NCI-H2081 (cell line): ENCODE measurements at regions not wholly inside any gene's neighbourhood (a gene's known extent, or its start where the extent isn't known, plus 50 kb on each side); places are given as distances from the start of the nearest gene placed in this dataset.
"Not testable (repeated sequence)": the region's sequence is repeated elsewhere in the genome, so short reads cannot be mapped to it uniquely, and the experiment has no call there.

Experiments used
- DNase-seq, 2 experiments: peaks; one replicate each; lab custom pipeline; 2025; lab: John Stamatoyannopoulos, UW

DNA sequence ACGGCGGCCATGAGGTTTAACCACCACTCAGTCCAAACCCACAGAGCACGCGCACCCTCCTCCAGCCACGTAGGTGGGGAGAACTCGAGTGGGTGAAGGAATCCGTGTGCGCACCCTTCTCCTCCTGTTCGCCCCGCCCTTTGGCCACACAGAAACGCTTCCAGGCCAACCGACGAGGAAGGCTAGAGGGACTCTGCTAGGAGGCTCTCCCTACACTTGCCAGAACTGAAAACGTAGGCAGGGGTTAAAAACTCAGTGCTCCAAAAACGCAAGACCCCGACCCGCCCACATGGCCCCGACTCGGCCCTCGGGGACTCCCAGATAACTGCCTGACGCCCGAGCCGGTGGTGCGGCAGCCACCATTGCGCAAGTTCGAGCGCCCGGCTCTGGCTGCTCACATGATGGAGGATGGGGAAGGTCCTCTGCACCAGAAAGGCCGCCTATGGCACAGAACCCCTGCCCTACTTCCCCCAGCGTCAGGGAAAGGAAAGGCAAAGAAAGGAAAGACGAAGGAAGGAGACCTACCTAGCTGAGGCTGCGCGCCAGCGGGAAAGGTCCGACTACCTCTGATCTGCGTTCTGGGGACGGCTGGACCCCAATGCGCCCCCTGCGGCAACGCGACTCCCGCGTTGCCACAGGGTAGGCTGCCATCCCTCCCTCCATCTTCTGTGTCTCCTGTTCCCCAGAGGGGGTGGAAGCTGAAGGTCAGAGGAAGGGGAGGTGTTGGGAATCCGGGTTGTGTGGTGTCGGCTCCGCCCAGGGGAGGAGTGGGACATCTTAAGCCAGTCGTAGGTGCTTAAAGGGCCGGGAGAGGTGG is 201.9 kb upstream of the AGTR2 start:
- peak; percentile 84 to 94 for DNase-seq

DNA sequence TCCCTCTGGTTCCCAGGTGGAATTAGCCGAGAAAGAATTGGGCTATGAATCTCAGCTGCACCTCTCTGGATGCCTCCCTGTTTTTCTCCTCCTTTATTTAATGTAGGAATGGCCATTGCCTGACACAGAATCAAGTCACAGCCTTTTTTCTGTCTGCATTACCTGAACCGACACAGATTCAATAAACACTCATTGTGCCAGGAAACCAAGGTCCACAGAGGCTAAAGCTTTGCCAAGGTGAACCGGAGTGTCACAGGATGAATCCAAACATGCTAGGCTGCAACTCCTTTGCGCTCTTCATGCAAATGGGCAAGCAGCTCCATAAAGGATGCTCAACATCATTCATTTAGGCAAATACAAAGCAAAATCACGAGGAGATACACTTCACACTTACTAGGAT is 199.8 kb upstream of the AGTR2 start:
- DNase-seq = no peak

- no peak for DNase-seq
These were observed 197.8 kb upstream of the AGTR2 start for GRCh38 chrX:115972717-115973116.

DNA sequence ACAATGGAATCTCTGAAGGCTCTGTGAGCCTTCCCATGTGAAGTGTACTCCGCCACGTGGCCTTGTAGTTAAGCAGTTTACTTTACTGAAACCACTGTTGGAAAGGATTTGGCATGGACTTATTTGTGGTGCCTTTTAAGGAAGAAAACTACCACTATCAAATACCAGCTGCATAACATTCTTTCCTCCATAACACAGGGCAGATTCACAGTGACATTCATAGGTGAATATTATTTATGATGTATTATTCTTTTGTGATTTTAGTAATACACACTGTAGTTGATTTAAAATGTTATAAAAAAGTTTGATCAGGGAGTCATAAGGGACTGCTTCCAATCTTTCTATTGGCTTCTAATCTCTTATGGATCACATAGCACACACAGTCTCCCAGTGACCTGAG is 192.5 kb upstream of the AGTR2 start:
- DNase-seq = no peak

GRCh38 chrX:115983148-115983547 is 187.4 kb upstream of the AGTR2 start:
- not testable (repeated sequence) for DNase-seq

GRCh38 chrX:115987464-115987863 is 183.1 kb upstream of the AGTR2 start:
- not testable (repeated sequence) for DNase-seq

DNA sequence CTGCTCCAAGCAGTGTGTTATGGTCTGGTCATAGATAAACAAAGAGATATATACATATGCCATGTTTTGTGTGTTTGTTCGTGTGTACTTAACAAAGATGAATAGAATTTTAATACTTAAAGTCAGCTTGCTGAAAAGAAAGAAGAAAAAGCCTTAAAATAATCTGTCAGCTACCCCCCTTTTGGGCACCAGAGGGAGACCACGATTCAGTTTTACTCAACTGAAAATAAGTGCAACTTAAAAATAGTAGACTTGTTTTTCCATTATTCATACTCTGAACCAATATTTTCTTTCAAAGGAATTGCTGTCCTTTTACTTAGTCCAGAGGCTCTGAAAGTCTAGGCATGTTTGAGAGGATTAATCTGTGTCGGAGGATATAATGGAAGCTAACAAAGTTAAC is 181.7 kb upstream of the AGTR2 start:
- peak; percentile 5 to 53 for DNase-seq

DNA sequence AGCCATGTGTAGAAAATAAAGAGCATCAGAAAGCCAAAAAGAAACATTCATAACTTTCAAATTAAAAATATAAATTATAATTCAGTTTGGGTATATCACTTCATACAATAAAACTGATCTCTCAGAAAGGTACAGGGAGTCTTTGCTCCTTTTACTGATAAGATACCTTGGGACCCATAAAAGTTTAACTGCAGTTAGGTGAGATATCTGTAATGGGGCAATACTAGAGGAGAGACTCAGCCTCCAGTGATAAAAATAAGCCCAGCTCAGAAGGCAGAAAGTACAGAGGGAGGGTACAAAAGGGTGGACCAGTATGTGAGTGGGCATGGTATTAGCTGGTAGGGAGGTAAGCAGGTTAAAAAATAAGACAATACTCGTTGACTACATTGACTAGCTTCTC is 180.9 kb upstream of the AGTR2 start:
- no peak for DNase-seq

DNA sequence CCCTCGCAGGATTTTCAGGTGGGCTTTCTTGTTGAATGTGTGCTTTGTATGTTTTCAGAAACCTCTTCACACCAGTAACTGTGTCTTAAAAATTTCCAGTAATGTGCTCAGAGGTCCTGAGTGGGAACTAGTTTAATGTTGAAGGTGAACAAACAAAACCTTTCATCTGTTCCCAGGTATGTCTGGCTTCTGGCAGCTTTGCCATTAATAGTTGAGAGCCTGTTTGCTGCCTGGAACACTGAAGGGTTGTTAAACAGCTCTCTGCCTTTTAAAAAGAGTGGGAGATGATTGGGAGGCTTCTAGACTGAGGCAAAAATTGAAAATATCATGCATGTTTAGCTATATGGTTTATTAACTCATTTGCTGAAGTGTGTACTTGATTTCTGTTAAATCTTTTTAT is 161.2 kb upstream of the AGTR2 start:
- DNase-seq = no peak

- DNase-seq = no peak
These were observed 160.5 kb upstream of the AGTR2 start for GRCh38 chrX:116009861-116010710.

DNA sequence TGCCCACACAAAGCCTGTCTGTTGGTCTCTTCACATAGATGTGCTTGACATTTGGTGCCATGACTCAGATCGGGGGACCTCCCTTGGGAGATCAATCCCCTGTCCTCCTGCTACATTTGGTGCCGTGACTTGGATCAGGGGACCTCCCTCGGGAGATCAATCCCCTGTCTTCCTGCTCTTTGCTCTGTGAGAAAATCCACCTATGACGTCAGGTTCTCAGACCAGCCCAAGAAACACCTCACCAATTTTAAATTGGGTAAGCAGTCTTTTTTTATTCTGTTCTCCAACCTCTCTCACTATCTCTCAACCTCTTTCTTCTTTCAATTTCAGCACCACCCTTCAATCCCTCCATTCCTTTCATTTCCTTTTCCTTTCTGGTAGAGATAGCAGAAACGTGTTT is 159.6 kb upstream of the AGTR2 start:
- no peak for DNase-seq

DNA sequence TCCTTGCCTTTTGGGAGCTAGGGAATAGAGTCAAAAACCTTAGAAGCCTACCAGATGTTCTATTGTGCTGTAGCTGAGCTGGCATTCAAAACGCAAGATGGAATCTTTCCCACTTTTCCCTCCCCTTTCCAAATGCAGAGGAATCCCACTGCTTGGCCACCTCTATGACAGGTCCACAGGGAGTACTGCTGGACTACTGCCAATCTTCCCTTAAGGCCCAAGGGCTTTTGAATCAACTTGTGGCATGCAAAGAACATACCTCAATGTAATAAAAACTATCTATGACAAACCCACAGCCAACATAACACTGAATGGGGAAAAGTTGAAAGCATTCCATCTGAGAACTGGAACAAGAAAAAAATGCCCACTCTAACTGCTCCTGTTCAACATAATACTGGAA is 139.2 kb upstream of the AGTR2 start:
- DNase-seq = no peak
